ENCODE measurements at regions not wholly inside any gene's neighbourhood (a gene's known extent, or its start where the extent isn't known, plus 50 kb on each side); places are given as distances from the start of the nearest gene placed in this dataset.
"Not testable (repeated sequence)": the region's sequence is repeated elsewhere in the genome, so short reads cannot be mapped to it uniquely, and the experiment has no call there.

- DNase-seq (ENCODE audit: low spot score in 2 of 2) = peak in 1 of 2 donors; percentile 70
- H3K4me3 ChIP-seq (ENCODE audit: low read depth, poor library complexity, severe bottlenecking); intact Hi-C loops (cut with DNase I; ENCODE audit: low total_unique reads): not testable (repeated sequence)
- WGBS, 2 donors = 78 to 84% methylated on average over 4 of the region's 5 CpGs
These were observed 108.1 kb upstream of the GTF2H2C_2 start for GRCh38 chr5:70307064-70307463.
